Gastroesophageal sphincter (tissue), 4 donors: ENCODE measurements at regions not wholly inside any gene's neighbourhood (a gene's known extent, or its start where the extent isn't known, plus 50 kb on each side); places are given as distances from the start of the nearest gene placed in this dataset.
"Not testable (repeated sequence)": the region's sequence is repeated elsewhere in the genome, so short reads cannot be mapped to it uniquely, and the experiment has no call there.

Source experiments
- ATAC-seq: fragments of 150-250 bp; one replicate; pipeline ENCODE4 v1.9.1; 2016; ENCODE audit warnings: mild to moderate bottlenecking, moderate library complexity
- H3K27ac ChIP-seq, 4 donors: fragments of 200-600 bp; sonication (generic) in 3 of 4; 1 replicate in 3 of 4; 2 replicates in 1 of 4; pipeline ENCODE4 v1.5.1; 2016 to 2019
- H3K27me3 ChIP-seq: fragments of 200-600 bp; sonication (generic); one replicate; pipeline ENCODE4 v1.5.1; 2019
- H3K36me3 ChIP-seq, 2 donors: fragments of 200-600 bp; sonication (generic); one replicate each; pipeline ENCODE4 v1.5.1; 2019; ENCODE audit warnings: control low read depth in 1 of 2
- H3K4me1 ChIP-seq, 3 donors: fragments of 200-600 bp; sonication (generic); 1 replicate in 2 of 3; 2 replicates in 1 of 3; pipeline ENCODE4 v1.5.1; 2016 to 2019; ENCODE audit warnings: control low read depth in 2 of 3
- H3K4me3 ChIP-seq, 2 donors: fragments of 200-600 bp; sonication (generic); one replicate each; pipeline ENCODE4 v1.5.1; 2019; ENCODE audit warnings: mild to moderate bottlenecking in 1 of 2, moderate library complexity in 1 of 2
- H3K9me3 ChIP-seq, 3 donors: fragments of 200-600 bp; sonication (generic); one replicate each; pipeline ENCODE4 v1.5.1; 2017 to 2019; ENCODE audit warnings: control low read depth in 2 of 3
- CTCF ChIP-seq, 4 experiments: fragments of 200-600 bp in 2 of 4; fragments of 450-650 bp in 2 of 4; sonication (generic) in 1 of 4; IDR thresholded peaks; one replicate each; pipeline ENCODE4 v1.5.1; 2017 to 2019; ENCODE audit warnings: antibody characterized with exemption in 4 of 4, mild to moderate bottlenecking in 2 of 4, moderate library complexity in 2 of 4
- EP300 ChIP-seq: sonication (generic); formaldehyde crosslinking; IDR thresholded peaks from one replicate; pipeline ENCODE4 v1.6.1; 2017; ENCODE audit warnings: antibody characterized with exemption, mild to moderate bottlenecking
- POLR2A ChIP-seq, 2 donors: fragments of 450-650 bp; IDR thresholded peaks; one replicate each; pipeline ENCODE4 v1.6.1; 2017; ENCODE audit warnings: antibody characterized with exemption in 2 of 2, mild to moderate bottlenecking in 2 of 2, moderate library complexity in 1 of 2
- POLR2AphosphoS5 ChIP-seq: sonication (generic); formaldehyde crosslinking; IDR thresholded peaks from one replicate; pipeline ENCODE4 v1.6.1; 2017; ENCODE audit warnings: antibody characterized with exemption
- WGBS, 2 donors: methylation state at CpG; one replicate each; pipeline ENCODE4 v1.1.5; 2018; ENCODE audit warnings: low coverage in 1 of 2; 5-methylcytosine and 5-hydroxymethylcytosine counted together

GRCh38 chr4:14404730-14405129 is 597.6 kb upstream of the CPEB2 start:
- Histone ChIP-seq H3K9me3 (no peaks in the 10 kb centered on the region), H3K36me3 (no peaks in the 10 kb centered on the region), H3K4me1 (peaks cover 0 to 18% (median 0%) of the 10 kb centered on the region in 3 donors), H3K27ac (no peak overlapping the region), H3K27me3 (no peaks in the 10 kb centered on the region), H3K4me3 (no peak overlapping the region)
- no peak for ATAC-seq
- 37 to 67% methylated on average over 4 to 5 of the region's 5 CpGs for WGBS, 2 donors
- TF ChIP-seq EP300, result no peak
- TF ChIP-seq POLR2AphosphoS5, result peak; percentile 71
- TF ChIP-seq POLR2A (IDR thresholded peaks at IDR 0.05), result no peak
- TF ChIP-seq CTCF (IDR thresholded peaks at IDR 0.05), result no peak

- Histone ChIP-seq H3K36me3 (no peaks in the 10 kb centered on the region), H3K4me3 (no peak overlapping the region), H3K9me3 (no peaks in the 10 kb centered on the region), H3K27ac (no peak overlapping the region), H3K27me3 (no peaks in the 10 kb centered on the region), H3K4me1 (peaks cover 0 to 3% (median 0%) of the 10 kb centered on the region in 3 donors)
- TF ChIP-seq EP300 (no peak), POLR2A (IDR thresholded peaks at IDR 0.05) (no peak), CTCF (IDR thresholded peaks at IDR 0.05) (no peak)
- no peak for ATAC-seq
- WGBS, 2 donors, result 27 to 32% methylated on average over 1 to 3 of the region's 3 CpGs
These were observed 591.8 kb upstream of the CPEB2 start for GRCh38 chr4:14410516-14410915.

- ATAC-seq, result no peak
- Histone ChIP-seq H3K4me3 (no peak overlapping the region), H3K36me3 (no peaks in the 10 kb centered on the region), H3K9me3 (no peaks in the 10 kb centered on the region), H3K4me1 (no peaks in the 10 kb centered on the region), H3K27ac (no peak overlapping the region), H3K27me3 (no peaks in the 10 kb centered on the region)
- no peak for TF ChIP-seq CTCF (IDR thresholded peaks at IDR 0.05)
- TF ChIP-seq EP300, result no peak
- TF ChIP-seq POLR2AphosphoS5, result no peak
- TF ChIP-seq POLR2A (IDR thresholded peaks at IDR 0.05), result no peak
- WGBS, 2 donors, result 22% methylated on average over 1 of the region's 1 CpG; no CpG with 5 or more reads in 1 of the 2 donors
These were observed 587.1 kb upstream of the CPEB2 start for GRCh38 chr4:14415146-14415545.

- no peak for ATAC-seq
- Histone ChIP-seq H3K27ac (no peak overlapping the region), H3K27me3 (no peaks in the 10 kb centered on the region), H3K4me3 (no peak overlapping the region), H3K4me1 (no peaks in the 10 kb centered on the region), H3K9me3 (no peaks in the 10 kb centered on the region), H3K36me3 (no peaks in the 10 kb centered on the region)
- TF ChIP-seq EP300, result no peak
- no peak for TF ChIP-seq POLR2A (IDR thresholded peaks at IDR 0.05)
- no peak for TF ChIP-seq POLR2AphosphoS5
- TF ChIP-seq CTCF (IDR thresholded peaks at IDR 0.05), result no peak
- WGBS, 2 donors, result 65 to 93% methylated on average over 2 of the region's 2 CpGs
These were observed 582.8 kb upstream of the CPEB2 start for GRCh38 chr4:14419516-14419915.

- H3K9me3 ChIP-seq, H3K4me1 ChIP-seq, H3K4me3 ChIP-seq, ATAC-seq, H3K27me3 ChIP-seq, H3K27ac ChIP-seq, H3K36me3 ChIP-seq: not testable (repeated sequence)
- 90 to 100% methylated on average over 4 of the region's 15 CpGs for WGBS, 2 donors
These were observed 576.0 kb upstream of the CPEB2 start for GRCh38 chr4:14426297-14426696.

- WGBS, 2 donors, result 71 to 82% methylated on average over 2 of the region's 2 CpGs
- Histone ChIP-seq H3K27me3 (no peaks in the 10 kb centered on the region), H3K9me3 (peaks cover 0 to 9% (median 0%) of the 10 kb centered on the region in 3 donors), H3K27ac (no peak overlapping the region), H3K36me3 (no peaks in the 10 kb centered on the region), H3K4me3 (no peak overlapping the region), H3K4me1 (no peaks in the 10 kb centered on the region)
- ATAC-seq, result no peak
- TF ChIP-seq POLR2AphosphoS5 (no peak), POLR2A (IDR thresholded peaks at IDR 0.05) (no peak), CTCF (IDR thresholded peaks at IDR 0.05) (no peak), EP300 (no peak)
These were observed 574.2 kb upstream of the CPEB2 start for GRCh38 chr4:14428125-14428524.
